Thyroid gland (tissue), 4 donors: ENCODE measurements at regions not wholly inside any gene's neighbourhood (a gene's known extent, or its start where the extent isn't known, plus 50 kb on each side); places are given as distances from the start of the nearest gene placed in this dataset.

Experiments used
- CTCF ChIP-seq, 6 experiments: fragments of 200-600 bp in 3 of 6; fragments of 450-650 bp in 3 of 6; sonication (generic) in 3 of 6; IDR thresholded peaks; one replicate each; pipeline ENCODE4 v1.5.1; 2016 to 2019; ENCODE audit warnings: antibody characterized with exemption in 6 of 6, mild to moderate bottlenecking in 2 of 6, inconsistent platforms in 1 of 6, moderate library complexity in 1 of 6
- POLR2A ChIP-seq, 2 donors: fragments of 450-650 bp; IDR thresholded peaks; one replicate each; pipeline ENCODE4 v1.6.1; 2017; ENCODE audit warnings: antibody characterized with exemption in 2 of 2, mild to moderate bottlenecking in 2 of 2, moderate library complexity in 1 of 2

- no peak for TF ChIP-seq CTCF (IDR thresholded peaks at IDR 0.05)
- TF ChIP-seq POLR2A (IDR thresholded peaks at IDR 0.05): no peak
Measured at GRCh38 chrX:134732152-134732551, 64.9 kb downstream of the PABIR2 start.
